Thoracic aorta (tissue), 2 donors: ENCODE measurements at regions not wholly inside any gene's neighbourhood (a gene's known extent, or its start where the extent isn't known, plus 50 kb on each side); places are given as distances from the start of the nearest gene placed in this dataset.

Source experiments
- ATAC-seq: fragments of 150-250 bp; one replicate; pipeline ENCODE4 v1.8.0; 2017; ENCODE audit warnings: low read depth; ENCODE audit not compliant: insufficient number of reproducible peaks, low FRiP score
- DNase-seq: peaks from one replicate; pipeline ENCODE4 v3.0.0-alpha.2; 2020; ENCODE audit warnings: low spot score
- H3K27ac ChIP-seq, 2 donors: fragments of 200-600 bp; sonication (generic); 1 replicate in 1 of 2; 2 replicates in 1 of 2; pipeline ENCODE4 v1.5.1; 2016; ENCODE audit warnings: mild to moderate bottlenecking in 2 of 2, moderate library complexity in 2 of 2
- H3K27me3 ChIP-seq: fragments of 200-600 bp; sonication (generic); replicated peaks from 2 replicates; pipeline ENCODE4 v1.6.0; 2016; ENCODE audit warnings: mild to moderate bottlenecking; ENCODE audit not compliant: insufficient read depth
- H3K36me3 ChIP-seq: fragments of 200-600 bp; sonication (generic); one replicate; pipeline ENCODE4 v1.5.1; 2016
- H3K4me1 ChIP-seq, 2 donors: fragments of 200-600 bp; sonication (generic); 1 replicate in 1 of 2; 2 replicates in 1 of 2; pipeline versions ENCODE4 v1.5.1 to v1.6.0; 2016; ENCODE audit warnings: low read depth in 2 of 2, mild to moderate bottlenecking in 1 of 2; ENCODE audit not compliant: control insufficient read depth in 1 of 2
- H3K4me3 ChIP-seq: fragments of 200-600 bp; sonication (generic); 2 replicates; pipeline ENCODE4 v1.5.1; 2016; ENCODE audit warnings: mild to moderate bottlenecking
- H3K9me3 ChIP-seq: fragments of 200-600 bp; sonication (generic); 2 replicates; pipeline ENCODE4 v1.5.1; 2016
- TF ChIP-seq, protein P1 (sequence below): fragments of 200-600 bp; sonication (generic); IDR thresholded peaks from one replicate; pipeline ENCODE4 v1.5.1; 2019; ENCODE audit warnings: antibody characterized with exemption

DNA sequence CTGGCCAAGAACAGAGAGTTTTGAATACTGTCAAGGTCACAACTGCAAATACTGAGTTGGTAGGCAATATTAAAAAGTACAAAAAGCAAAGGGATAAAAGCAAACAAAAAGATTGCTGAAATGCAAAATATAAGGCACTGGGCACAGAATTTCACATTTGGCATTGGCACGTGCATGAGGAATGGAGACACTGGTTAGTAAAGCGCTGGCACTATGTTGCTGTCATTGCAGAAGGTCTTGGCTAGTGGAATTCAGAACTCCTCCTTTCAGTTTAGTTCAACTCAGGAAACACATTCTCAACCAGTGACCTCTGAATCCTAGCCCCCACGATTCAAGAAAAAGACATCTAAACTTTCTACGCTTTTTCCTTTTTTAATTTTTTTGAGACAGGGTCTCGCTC, 111.8 kb upstream of the PSMD7 start:
- Histone ChIP-seq H3K4me3 (no peak overlapping the region), H3K36me3 (no peaks in the 10 kb centered on the region), H3K27me3 (no peaks in the 10 kb centered on the region), H3K9me3 (peaks cover 9% of the 10 kb centered on the region), H3K4me1 (no peaks in the 10 kb centered on the region), H3K27ac (no peak overlapping the region)
- ATAC-seq (no peak), DNase-seq (no peak)
- TF ChIP-seq, protein P1, sequence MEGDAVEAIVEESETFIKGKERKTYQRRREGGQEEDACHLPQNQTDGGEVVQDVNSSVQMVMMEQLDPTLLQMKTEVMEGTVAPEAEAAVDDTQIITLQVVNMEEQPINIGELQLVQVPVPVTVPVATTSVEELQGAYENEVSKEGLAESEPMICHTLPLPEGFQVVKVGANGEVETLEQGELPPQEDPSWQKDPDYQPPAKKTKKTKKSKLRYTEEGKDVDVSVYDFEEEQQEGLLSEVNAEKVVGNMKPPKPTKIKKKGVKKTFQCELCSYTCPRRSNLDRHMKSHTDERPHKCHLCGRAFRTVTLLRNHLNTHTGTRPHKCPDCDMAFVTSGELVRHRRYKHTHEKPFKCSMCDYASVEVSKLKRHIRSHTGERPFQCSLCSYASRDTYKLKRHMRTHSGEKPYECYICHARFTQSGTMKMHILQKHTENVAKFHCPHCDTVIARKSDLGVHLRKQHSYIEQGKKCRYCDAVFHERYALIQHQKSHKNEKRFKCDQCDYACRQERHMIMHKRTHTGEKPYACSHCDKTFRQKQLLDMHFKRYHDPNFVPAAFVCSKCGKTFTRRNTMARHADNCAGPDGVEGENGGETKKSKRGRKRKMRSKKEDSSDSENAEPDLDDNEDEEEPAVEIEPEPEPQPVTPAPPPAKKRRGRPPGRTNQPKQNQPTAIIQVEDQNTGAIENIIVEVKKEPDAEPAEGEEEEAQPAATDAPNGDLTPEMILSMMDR = no peak

- no peak overlapping the region for H3K4me3 ChIP-seq
- no peaks in the 10 kb centered on the region for H3K27me3 ChIP-seq
- H3K9me3 ChIP-seq = peaks cover 9% of the 10 kb centered on the region
- no peaks in the 10 kb centered on the region for H3K4me1 ChIP-seq
- ATAC-seq (no peak), DNase-seq (no peak)
- H3K36me3 ChIP-seq = no peaks in the 10 kb centered on the region
- TF ChIP-seq, protein P1 = no peak
- H3K27ac ChIP-seq = no peak overlapping the region
Measured at GRCh38 chr16:74183601-74184360, 112.8 kb upstream of the PSMD7 start.

- Histone ChIP-seq H3K27me3 (no peaks in the 10 kb centered on the region), H3K4me3 (peak overlapping the region; percentile 43), H3K4me1 (peaks cover 0 to 5% of the 10 kb centered on the region in 2 donors), H3K36me3 (no peaks in the 10 kb centered on the region), H3K27ac (no peak overlapping the region), H3K9me3 (no peaks in the 10 kb centered on the region)
- ATAC-seq (no peak), DNase-seq (no peak)
- TF ChIP-seq, protein P1 = no peak
Measured at GRCh38 chr16:74169687-74170376, 126.8 kb upstream of the PSMD7 start.

GRCh38 chr16:74169066-74169465, 127.5 kb upstream of the PSMD7 start:
- no peak for DNase-seq
- Histone ChIP-seq H3K4me1 (peaks cover 0 to 5% of the 10 kb centered on the region in 2 donors), H3K36me3 (no peaks in the 10 kb centered on the region), H3K27me3 (no peaks in the 10 kb centered on the region), H3K27ac (no peak overlapping the region), H3K9me3 (no peaks in the 10 kb centered on the region), H3K4me3 (no peak overlapping the region)
- TF ChIP-seq, protein P1 = no peak
- ATAC-seq = no peak

GRCh38 chr16:74168445-74168844, 128.2 kb upstream of the PSMD7 start:
- Histone ChIP-seq H3K9me3 (no peaks in the 10 kb centered on the region), H3K27ac (no peak overlapping the region), H3K4me3 (no peak overlapping the region), H3K36me3 (no peaks in the 10 kb centered on the region), H3K4me1 (peaks cover 0 to 5% of the 10 kb centered on the region in 2 donors), H3K27me3 (no peaks in the 10 kb centered on the region)
- TF ChIP-seq, protein P1 = no peak
- DNase-seq = no peak
- ATAC-seq = no peak
